OCI-LY1 (cell line): ENCODE measurements at regions not wholly inside any gene's neighbourhood (a gene's known extent, or its start where the extent isn't known, plus 50 kb on each side); places are given as distances from the start of the nearest gene placed in this dataset.

ENCODE experiments used
- H2AFZ ChIP-seq: fragments of 200-600 bp; sonication (generic), shearing (Covaris generic); 2 replicates; pipeline ENCODE4 v1.6.0; 2014; ENCODE audit warnings: antibody characterized with exemption, mild to moderate bottlenecking, low read length
- H3F3A ChIP-seq: fragments of 200-600 bp; sonication (generic), shearing (Covaris generic); 2 replicates; pipeline ENCODE4 v1.6.0; 2014; ENCODE audit warnings: mild to moderate bottlenecking, antibody characterized with exemption, low read length, moderate library complexity; ENCODE audit not compliant: insufficient read depth
- H3K27ac ChIP-seq: fragments of 200-600 bp; sonication (generic); 2 replicates; pipeline ENCODE4 v1.5.1; 2014; ENCODE audit warnings: low read length, mixed run types, mild to moderate bottlenecking, low read depth; ENCODE audit not compliant: poor library complexity, severe bottlenecking
- H3K27me3 ChIP-seq: fragments of 200-600 bp; sonication (generic); 2 replicates; pipeline ENCODE4 v1.6.0; 2014; ENCODE audit warnings: antibody characterized with exemption, mild to moderate bottlenecking, low read length, moderate library complexity; ENCODE audit not compliant: insufficient read depth
- H3K36me3 ChIP-seq: fragments of 200-600 bp; sonication (generic); 2 replicates; pipeline ENCODE4 v1.6.1; 2014; ENCODE audit warnings: mild to moderate bottlenecking, antibody characterized with exemption, low read length, moderate library complexity, mixed read lengths; ENCODE audit not compliant: insufficient read depth
- H3K4me1 ChIP-seq: fragments of 200-600 bp; sonication (generic); 2 replicates; pipeline ENCODE4 v1.5.1; 2014; ENCODE audit warnings: mild to moderate bottlenecking, low read length, moderate library complexity; ENCODE audit not compliant: insufficient read depth, severe bottlenecking
- H3K4me2 ChIP-seq: fragments of 200-600 bp; sonication (generic), shearing (Covaris generic); 2 replicates; pipeline ENCODE4 v1.6.1; 2014; ENCODE audit warnings: low read length
- H3K4me3 ChIP-seq: fragments of 200-600 bp; sonication (generic); 2 replicates; pipeline ENCODE4 v1.5.1; 2014; ENCODE audit warnings: low read length, low read depth, mild to moderate bottlenecking, mixed read lengths; ENCODE audit not compliant: poor library complexity, severe bottlenecking
- H3K79me2 ChIP-seq: fragments of 200-600 bp; shearing (Covaris generic); 2 replicates; pipeline ENCODE4 v1.6.1; 2016; ENCODE audit warnings: mixed run types, low read length, mixed read lengths; ENCODE audit not compliant: insufficient read depth
- H3K9ac ChIP-seq: fragments of 200-600 bp; sonication (generic), shearing (Covaris generic); 2 replicates; pipeline ENCODE4 v1.6.1; 2014; ENCODE audit warnings: mild to moderate bottlenecking, low read length, mixed read lengths
- H3K9me2 ChIP-seq: fragments of 200-600 bp; sonication (generic), shearing (Covaris generic); 2 replicates; pipeline ENCODE4 v1.6.1; 2014; ENCODE audit warnings: low read depth, mild to moderate bottlenecking, low read length, mixed read lengths
- H3K9me3 ChIP-seq: fragments of 200-600 bp; shearing (Covaris generic); 2 replicates; pipeline ENCODE4 v1.6.1; 2014; ENCODE audit warnings: low read length, mixed read lengths
- H4K20me1 ChIP-seq: fragments of 200-600 bp; sonication (generic), shearing (Covaris generic); 2 replicates; pipeline ENCODE4 v1.6.0; 2016; ENCODE audit warnings: mild to moderate bottlenecking, low read length; ENCODE audit not compliant: insufficient read depth
- EZH2 ChIP-seq: fragments of 200-600 bp; sonication (generic), shearing (Covaris generic); IDR thresholded peaks from 2 replicates; pipeline ENCODE4 v1.8.0; 2017; ENCODE audit warnings: borderline replicate concordance, mixed run types, mild to moderate bottlenecking, antibody characterized with exemption, low read length, moderate library complexity, mixed read lengths
- TF ChIP-seq, protein P1 (sequence below): fragments of 200-600 bp; sonication (generic), shearing (Covaris generic); IDR thresholded peaks from 2 replicates; pipeline ENCODE4 v1.5.1; 2017; ENCODE audit warnings: mild to moderate bottlenecking, antibody characterized with exemption, low read length, moderate library complexity, mixed read lengths

- Histone ChIP-seq H3K9me3 (no peaks in the 10 kb centered on the region), H3K4me1 (no peaks in the 10 kb centered on the region), H3K9me2 (no peaks in the 10 kb centered on the region), H3K27me3 (no peaks in the 10 kb centered on the region), H3K27ac (no peak overlapping the region), H2AFZ (no peak overlapping the region), H4K20me1 (no peaks in the 10 kb centered on the region), H3K4me3 (no peak overlapping the region), H3K36me3 (no peaks in the 10 kb centered on the region), H3K4me2 (no peak overlapping the region), H3K9ac (no peak overlapping the region), H3K79me2 (no peaks in the 10 kb centered on the region), H3F3A (no peaks in the 10 kb centered on the region)
- TF ChIP-seq, protein P1, sequence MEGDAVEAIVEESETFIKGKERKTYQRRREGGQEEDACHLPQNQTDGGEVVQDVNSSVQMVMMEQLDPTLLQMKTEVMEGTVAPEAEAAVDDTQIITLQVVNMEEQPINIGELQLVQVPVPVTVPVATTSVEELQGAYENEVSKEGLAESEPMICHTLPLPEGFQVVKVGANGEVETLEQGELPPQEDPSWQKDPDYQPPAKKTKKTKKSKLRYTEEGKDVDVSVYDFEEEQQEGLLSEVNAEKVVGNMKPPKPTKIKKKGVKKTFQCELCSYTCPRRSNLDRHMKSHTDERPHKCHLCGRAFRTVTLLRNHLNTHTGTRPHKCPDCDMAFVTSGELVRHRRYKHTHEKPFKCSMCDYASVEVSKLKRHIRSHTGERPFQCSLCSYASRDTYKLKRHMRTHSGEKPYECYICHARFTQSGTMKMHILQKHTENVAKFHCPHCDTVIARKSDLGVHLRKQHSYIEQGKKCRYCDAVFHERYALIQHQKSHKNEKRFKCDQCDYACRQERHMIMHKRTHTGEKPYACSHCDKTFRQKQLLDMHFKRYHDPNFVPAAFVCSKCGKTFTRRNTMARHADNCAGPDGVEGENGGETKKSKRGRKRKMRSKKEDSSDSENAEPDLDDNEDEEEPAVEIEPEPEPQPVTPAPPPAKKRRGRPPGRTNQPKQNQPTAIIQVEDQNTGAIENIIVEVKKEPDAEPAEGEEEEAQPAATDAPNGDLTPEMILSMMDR: no peak
- TF ChIP-seq EZH2: no peak
Measured at GRCh38 chr6:9576521-9576920, 838.4 kb downstream of the TFAP2A start.

GRCh38 chr6:9566096-9566495 lies 848.8 kb downstream of the TFAP2A start:
- Histone ChIP-seq H3K27ac (no peak overlapping the region), H3K27me3 (no peaks in the 10 kb centered on the region), H3K9me3 (no peaks in the 10 kb centered on the region), H3K4me1 (no peaks in the 10 kb centered on the region), H3F3A (no peaks in the 10 kb centered on the region), H3K9me2 (no peaks in the 10 kb centered on the region), H3K36me3 (no peaks in the 10 kb centered on the region), H3K4me2 (no peak overlapping the region), H3K79me2 (no peaks in the 10 kb centered on the region), H2AFZ (no peak overlapping the region), H4K20me1 (no peaks in the 10 kb centered on the region), H3K4me3 (no peak overlapping the region), H3K9ac (no peak overlapping the region)
- TF ChIP-seq, protein P1: no peak
- no peak for TF ChIP-seq EZH2

DNA sequence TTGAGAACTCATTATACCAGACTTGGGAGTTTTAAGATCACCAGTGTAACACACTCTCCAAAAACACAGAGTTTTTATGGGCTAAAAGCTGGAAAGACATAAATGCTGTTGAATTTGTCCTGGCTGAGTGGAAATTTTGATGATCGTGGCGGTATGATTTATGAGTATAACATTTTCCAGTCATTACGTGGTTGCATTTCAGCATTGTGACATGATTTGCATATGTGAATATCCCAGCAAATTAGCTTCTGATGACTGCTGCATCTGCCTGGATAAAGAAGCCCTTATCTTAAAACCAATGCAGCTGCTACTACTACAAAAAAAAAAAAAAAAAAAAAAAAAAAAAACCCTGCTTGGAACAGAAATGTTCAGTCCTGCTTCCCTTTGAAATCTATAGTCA lies 850.9 kb downstream of the TFAP2A start:
- H3K36me3 ChIP-seq: no peaks in the 10 kb centered on the region
- no peak overlapping the region for H3K4me2 ChIP-seq
- H3K27ac ChIP-seq: no peak overlapping the region
- no peaks in the 10 kb centered on the region for H4K20me1 ChIP-seq
- no peak overlapping the region for H3K9ac ChIP-seq
- H3K79me2 ChIP-seq: no peaks in the 10 kb centered on the region
- no peak overlapping the region for H3K4me3 ChIP-seq
- no peaks in the 10 kb centered on the region for H3K9me2 ChIP-seq
- TF ChIP-seq, protein P1: no peak
- TF ChIP-seq EZH2: no peak
- no peaks in the 10 kb centered on the region for H3K27me3 ChIP-seq
- H3K9me3 ChIP-seq: no peaks in the 10 kb centered on the region
- no peaks in the 10 kb centered on the region for H3F3A ChIP-seq
- H2AFZ ChIP-seq: no peak overlapping the region
- H3K4me1 ChIP-seq: no peaks in the 10 kb centered on the region
